ENCODE measurements at regions not wholly inside any gene's neighbourhood (a gene's known extent, or its start where the extent isn't known, plus 50 kb on each side); places are given as distances from the start of the nearest gene placed in this dataset.
"Not testable (repeated sequence)": the region's sequence is repeated elsewhere in the genome, so short reads cannot be mapped to it uniquely, and the experiment has no call there.

DNA sequence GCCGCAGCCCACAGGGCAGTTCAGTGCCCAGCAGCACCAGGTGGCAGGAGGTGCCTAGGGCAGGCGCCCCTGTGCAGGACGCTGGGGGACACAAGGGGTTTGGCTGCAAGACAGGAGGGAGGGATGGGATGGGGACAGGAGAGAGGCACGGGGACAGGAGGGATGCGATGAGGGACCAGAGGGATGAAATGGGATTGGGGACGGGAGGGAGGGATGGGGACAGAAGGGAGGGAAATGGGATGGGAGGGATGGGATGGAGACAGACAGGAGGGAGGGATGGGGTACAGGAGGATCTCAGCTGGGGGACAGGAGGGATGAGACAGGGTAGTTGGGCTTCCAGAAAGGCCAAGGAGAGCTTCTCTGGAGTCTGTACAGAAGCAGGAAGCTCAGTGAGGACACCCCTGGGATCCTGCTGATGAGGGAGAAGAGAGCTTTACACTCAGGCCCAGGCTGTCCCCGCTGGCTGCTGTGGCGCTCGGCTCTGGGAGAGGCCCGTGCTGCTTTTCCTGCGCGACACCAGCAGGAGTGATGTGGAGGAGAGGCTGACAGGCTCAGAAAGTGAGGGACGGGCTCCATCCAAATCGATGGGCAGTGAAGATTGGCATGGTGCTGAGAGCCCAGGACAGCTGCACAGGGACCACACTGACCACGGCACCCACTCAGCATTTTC lies 400.8 kb downstream of the SMOC2 start:
- DNase-seq = no peak

DNA sequence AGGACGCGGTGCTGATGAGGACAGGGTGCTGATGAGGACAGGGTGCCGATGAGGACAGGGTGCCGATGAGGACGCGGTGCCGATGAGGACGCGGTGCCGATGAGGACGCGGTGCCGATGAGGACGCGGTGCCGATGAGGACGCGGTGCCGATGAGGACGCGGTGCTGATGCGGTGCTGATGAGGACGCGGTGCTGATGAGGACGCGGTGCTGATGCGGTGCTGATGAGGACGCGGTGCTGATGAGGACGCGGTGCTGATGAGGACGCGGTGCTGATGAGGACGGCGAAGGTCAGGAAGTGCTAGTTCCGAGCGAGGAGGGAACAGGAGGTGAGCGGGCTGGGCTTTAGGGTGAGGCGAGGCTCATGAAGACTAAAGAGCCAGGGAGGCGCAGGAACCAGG lies 399.9 kb downstream of the SMOC2 start:
- DNase-seq = not testable (repeated sequence)

DNA sequence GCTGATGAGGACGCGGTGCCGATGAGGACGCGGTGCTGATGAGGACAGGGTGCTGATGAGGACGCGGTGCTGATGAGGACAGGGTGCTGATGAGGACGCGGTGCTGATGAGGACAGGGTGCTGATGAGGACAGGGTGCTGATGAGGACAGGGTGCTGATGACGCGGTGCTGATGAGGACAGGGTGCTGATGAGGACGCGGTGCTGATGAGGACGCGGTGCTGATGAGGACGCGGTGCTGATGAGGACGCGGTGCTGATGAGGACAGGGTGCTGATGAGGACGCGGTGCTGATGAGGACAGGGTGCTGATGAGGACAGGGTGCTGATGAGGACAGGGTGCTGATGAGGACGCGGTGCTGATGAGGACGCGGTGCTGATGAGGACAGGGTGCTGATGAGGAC lies 399.3 kb downstream of the SMOC2 start:
- DNase-seq = not testable (repeated sequence)

DNA sequence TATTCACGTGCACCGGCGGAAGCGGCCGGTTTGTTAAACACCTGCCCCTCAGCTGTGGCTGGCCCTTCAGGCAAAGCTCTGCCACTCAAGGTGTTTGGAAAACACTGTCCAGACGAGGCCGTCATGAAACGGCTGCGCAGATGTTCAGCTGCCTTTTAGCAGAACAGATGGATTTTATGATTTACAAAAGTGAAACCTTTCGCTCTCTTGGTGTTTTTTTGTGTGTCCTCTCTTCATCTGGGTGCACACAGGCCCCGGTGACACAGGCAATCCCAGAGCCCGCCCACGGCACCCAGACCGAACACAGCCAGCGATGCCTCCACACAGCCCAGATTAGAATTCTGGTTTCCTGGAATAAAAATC lies 397.0 kb downstream of the SMOC2 start:
- no peak for DNase-seq

DNA sequence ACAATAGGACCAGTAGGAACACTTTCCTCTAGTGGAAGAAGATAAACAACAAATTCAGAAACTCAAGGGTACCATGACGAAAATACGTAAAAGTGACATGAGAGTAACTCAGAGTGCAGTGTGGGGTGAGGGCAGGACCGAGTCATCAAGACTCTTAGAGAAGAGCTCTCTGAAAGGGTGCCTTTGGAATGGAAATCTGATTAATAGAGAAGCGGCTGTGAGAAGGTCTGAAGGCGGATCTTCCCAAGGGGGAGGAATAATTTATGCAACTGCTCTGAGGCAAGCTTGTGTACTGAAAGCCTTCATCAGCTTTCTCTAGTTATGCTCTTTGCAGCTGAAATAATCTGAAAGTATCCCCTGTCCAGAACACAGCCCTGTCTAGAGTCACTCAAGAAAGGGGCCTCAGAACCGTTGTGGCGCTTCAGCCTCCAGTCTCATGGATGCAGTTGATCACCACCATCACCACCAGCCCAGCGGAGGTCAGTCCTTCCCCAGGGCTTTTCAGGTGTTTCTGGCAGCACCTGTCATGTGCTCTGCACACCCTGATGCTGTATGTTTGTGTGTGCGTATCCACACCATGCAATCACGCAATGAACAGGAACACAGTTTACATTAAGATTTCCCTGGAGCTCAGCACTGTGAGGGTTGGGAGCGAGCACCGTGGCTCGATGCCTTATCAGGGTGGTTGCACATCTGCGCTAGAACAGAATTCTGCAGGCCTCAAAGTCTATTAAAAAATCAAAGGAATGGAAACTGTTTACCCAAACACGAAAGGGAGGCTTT lies 396.5 kb downstream of the SMOC2 start:
- no peak for DNase-seq

DNA sequence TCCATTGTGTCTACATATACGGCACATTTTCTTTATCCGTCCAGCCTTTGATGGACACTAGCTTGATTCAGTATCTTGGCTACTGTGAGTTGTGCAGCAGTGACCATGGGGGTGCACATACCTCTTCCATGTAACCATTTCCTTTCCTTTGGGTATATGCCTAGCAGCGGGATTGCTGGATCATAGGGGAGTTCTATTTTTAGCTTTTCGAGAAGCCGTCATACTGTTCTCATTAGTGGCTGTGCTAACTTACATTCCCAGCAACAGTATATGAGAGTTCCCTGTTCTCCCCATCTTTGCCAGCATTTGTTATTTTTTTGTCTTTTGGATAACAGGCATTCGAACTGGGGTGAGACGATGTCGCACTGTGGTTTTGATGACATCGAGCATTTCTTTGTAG lies 395.0 kb downstream of the SMOC2 start:
- DNase-seq = no peak

DNA sequence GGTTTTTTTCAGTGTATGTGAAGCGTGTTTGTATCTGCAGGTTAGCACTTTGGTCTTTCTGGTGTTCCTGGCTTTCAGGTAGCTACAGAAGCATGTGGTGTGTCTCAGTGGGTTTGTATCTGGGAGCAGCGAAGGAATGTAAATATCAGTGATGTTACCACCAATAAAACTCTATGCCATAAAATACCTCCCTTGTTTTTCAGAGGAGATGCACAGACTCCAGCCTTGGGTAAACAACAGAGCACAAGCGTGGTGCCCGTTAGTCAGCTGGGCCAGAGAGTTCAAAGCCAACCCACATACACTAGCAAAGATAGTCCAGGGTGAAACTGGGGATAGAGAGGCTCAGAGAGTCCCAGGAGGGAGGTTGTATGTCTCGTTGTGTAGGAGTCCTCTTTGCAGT lies 393.8 kb downstream of the SMOC2 start:
- no peak for DNase-seq

DNA sequence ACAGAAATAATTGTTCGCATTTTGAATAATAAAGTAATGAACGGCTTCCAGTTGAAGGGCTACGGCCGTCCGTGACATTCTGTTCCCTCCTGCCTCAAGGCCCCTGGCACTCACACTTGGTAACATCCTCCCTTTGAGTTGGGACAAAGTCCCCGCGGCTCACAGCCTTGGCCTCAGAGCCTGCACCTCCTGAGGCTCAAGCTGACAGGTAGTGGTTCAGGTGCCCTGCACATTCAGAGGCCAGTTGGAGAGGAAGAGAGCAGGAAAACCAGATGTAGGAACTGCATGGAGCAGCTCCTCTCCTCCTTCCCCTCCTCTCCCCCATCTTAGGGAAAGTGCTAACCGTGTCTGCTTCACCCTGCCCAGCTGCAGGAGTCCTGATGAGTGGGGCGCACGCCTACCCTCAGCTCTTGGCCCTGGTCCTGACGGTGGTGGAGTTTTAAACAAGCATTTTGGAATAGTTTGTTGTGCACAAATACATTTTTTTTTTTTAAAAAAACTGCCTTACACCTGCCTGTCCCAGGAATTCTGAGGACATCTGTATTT lies 393.1 kb downstream of the SMOC2 start:
- no peak for DNase-seq

DNA sequence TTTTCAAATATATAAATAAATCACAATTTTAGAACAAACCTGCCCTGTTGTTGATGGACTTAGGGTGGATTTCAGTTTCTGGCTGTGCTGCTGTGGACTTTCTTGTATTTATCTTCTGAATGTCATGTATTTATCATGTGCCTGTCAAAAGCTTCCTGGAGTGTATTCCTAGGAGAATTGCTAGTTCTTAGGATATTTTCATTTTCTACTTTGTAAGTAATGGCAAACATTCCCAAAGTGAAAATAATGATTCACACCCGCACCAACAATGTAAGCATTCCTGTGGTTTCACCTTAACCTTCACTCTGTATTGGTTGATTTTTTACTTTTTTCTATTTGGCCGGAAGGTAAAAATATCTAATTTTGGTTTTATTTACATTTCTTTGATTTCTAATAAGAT lies 387.8 kb downstream of the SMOC2 start:
- DNase-seq = no peak

DNA sequence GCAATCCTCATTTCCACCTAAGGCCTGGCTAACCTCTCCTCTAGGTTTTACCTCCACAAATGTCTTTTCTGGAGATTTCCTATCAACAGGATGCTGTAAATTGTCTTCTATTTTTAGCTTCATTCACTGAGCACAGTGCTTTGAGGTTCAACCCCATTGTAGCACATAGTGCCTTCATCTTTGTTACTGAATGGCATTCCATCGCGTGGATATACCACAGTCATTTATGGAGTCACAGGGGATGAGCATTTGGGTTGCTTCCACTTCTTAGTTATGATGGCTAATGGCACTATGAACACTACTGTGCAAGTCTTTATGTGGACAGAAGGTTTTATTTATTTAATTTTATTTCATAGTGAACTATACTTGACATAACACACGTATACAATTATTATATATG lies 387.1 kb downstream of the SMOC2 start:
- no peak for DNase-seq

DNA sequence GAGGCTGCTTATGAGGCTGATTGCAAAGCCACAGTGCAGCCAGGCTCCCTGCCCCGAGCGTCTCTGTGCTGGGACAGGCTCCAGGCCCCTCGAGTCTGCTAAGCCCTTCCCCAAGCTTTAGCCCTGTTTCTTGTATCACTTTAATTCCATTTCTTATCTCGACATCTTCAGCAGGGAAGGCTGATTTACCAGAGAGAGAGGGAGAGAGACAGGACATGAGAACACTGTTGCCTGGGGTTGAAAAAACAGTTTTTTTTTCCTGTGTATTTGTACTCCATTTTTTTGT lies 386.5 kb downstream of the SMOC2 start:
- no peak for DNase-seq

DNA sequence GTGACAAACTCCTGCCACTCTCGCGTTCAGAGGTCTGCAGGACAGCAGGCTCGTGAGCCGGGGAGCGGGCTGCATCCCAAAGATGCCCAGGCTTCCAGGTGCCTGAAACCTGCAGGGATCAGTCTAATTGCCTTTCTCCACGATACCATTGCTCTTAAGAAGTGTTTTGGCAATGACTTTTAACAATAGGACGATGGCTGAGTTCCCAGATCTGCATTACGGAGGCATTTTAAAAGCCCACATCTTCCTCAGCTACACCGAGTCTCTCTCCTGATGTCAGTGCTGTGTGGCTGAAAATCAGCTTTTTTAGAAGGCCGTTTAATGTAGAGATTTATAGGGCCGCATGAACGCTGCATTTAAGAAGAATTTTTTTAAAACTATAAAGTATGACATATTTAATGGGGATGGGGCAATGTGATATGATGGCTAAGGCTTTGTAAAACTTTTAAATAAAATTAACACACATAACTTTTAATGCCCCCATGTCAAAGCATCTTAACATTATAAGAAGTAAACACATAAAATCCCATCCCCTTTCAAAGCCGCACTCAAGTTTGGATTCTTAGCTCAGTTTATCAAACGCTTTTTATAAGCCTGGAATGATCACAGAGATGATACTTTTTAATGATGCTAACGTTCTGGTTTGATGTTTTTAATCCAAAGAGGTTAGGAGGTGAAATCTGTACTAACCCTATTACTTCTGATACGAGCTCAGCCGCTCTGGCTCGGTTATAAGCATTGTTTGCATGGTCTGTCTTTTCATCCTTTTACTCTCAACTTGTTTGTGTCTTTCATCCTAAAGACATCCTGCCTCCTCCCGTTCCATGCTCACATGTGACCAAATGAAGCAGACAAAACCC lies 386.0 kb downstream of the SMOC2 start:
- no peak for DNase-seq

DNA sequence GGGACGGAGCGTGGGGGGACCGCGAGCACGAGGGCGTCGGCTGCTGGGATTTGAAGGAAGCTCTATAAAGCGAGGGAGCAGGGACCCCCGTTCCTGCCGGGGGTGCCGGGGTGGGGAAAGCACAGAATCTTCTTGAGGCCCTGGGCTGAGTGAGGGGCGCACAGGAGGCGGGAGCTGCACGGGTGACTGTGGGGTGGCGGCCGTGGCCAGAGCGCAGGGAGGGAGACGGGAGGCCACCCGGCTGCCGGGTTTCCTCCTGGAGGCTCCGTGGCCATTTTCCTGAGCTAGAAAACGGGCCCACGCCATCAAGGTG lies 385.1 kb downstream of the SMOC2 start:
- no peak for DNase-seq

DNA sequence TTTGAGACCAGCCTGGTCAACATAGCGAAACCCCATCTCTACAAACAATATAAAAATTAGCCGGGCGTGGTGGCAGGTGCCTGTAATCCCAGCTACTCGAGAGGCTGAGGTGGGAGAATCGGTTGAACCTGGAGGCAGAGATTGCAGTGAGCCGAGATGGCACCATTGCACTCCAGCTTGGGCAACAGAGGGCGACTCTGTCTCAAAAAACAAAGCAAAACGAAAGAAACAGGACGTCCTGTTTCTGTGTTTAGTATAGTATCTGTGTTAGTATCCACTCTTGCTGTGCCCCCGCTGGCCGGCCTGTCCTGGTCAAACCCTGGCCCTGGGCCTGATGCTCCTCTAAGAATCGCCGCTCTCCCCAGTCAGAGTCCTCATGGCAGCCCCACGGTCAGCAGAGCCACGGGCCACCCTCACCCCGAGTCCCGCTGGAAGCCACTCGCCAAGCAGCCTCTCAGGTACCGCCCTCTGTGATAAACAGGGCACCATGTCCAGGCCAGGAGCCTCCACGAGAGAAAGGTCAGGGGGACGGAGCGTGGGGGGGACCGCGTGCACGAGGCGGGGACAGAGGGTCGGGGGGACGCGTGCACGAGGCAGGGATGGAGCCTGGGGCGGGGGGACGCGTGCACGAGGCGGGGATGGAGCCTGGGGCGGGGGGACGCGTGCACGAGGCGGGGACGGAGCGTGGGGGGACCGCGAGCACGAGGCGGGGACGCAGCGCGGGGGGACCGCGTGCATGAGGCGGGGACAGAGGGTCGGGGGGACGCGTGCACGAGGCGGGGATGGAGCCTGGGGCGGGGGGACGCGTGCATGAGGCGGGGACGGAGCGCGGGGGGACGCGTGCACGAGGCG lies 384.5 kb downstream of the SMOC2 start:
- DNase-seq = no peak

DNA sequence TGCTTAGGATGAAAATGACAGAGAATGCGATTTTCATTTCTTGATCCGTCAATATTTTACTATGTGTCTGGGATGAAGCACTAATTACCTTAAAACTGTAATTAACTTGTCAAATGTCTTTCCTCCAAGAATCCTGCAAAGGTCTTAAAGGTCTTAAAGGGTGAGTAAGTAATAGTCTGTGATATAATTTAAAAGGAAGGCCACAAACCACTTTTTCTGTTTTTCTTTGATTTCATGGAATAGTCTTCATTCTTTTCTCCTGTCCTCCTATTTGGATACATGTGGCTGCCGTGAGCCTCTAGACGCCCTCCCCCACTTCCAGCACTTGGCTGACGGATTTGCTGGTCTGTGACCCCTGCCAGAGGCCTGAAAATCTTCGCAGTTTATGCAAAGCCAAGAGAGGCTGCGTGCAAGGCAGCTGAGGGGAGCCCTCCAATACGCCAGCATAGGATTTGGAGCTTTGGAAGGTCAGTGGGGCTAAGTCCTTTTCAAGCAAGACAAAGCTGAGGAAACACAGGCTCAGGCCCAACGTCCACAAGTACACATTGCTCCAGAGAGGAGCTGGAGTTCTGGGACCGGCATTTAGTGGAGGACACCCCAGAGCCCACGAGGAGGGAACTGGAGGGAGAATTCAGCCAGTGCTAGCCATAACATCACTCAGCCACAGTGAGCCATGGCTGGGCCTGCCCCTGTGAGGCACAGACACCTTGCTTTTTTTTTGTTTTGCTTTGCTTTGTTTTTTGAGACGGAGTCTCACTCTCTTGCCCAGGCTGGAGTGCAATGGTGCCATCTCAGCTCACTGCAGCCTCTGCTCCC lies 382.6 kb downstream of the SMOC2 start:
- DNase-seq = no peak

DNA sequence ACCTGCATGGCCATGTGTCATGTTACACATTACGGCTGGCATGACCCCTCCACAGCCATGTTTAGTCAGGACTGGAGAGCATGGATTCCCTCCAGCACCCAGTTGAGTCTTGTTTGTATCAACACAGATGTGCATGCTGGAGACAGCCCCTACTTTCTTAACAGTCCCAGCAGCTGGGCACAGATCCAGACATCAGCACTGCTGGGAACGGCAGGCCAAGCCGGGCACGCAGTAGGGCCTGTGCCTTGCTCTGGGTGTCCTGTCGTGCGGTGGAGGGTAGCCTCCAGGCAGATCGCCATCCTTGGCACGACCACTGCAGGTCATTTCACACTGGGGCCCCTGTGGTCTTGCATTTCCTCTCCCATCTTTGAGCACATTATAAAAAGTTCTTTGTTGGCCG lies 381.4 kb downstream of the SMOC2 start:
- DNase-seq = no peak

DNA sequence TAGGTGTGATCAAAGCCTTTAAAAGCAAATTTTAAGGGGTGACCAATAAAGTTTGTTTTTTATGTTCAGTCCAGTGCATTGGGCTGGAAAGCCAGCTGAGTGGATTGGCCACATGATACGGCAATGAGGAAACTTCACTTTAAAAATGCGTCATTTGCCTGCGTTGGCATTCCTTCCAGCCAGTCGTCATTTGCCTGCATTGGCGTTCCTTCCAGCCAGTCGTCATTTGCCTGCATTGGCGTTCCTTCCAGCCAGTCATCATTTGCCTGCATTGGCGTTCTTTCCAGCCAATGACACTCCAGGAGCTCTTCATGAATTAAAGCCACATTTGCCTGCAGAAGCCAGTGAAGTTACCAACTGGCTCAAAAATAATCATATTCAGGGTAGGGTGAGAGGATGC lies 378.6 kb downstream of the SMOC2 start:
- no peak for DNase-seq

DNA sequence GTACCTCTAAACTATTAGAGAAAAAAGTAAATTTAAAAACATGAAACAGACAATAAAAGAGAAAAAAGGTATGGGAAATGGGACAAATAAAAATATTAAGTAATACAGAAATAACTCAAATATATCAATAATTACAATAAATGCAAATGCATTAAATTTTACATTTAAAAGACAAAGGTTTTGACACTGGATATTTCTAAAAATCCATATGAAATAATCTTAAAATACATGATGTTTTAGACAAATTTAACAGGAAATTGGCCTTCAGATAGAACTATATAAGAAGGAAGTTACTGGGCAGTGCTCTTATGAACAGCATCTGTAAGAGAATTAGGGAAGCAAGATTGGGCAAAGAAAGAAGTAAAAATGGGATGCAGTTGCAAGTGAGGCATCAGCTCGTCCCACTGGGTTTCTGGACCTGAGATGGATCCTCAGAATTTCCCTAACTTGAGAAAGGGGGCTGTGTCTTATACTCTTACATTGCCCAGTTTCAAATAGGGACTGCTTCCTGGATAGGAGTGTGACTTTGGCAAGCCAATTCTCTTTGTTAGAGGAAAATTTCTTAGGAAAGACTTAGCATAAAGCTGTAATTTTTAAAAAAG lies 376.7 kb downstream of the SMOC2 start:
- no peak for DNase-seq

DNA sequence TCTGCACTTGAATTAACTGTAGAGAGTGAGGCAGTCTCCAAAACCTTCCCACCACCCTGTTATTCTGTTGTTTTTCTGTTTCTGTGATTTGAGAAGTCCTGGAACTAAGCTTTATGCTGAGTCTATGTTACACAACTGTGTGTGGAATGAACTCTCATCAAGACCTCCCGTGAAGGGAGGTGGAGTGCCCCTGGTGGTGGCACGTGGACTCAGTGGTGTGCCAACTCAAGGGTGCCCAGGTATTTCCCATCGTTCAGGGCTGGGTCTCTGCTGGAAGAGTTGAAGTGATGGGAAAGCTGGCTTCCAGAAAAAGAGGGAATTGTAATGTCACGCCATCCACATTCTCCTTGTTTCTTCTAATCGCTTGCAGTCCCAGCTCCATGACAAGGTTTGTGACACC lies 374.2 kb downstream of the SMOC2 start:
- no peak for DNase-seq

DNA sequence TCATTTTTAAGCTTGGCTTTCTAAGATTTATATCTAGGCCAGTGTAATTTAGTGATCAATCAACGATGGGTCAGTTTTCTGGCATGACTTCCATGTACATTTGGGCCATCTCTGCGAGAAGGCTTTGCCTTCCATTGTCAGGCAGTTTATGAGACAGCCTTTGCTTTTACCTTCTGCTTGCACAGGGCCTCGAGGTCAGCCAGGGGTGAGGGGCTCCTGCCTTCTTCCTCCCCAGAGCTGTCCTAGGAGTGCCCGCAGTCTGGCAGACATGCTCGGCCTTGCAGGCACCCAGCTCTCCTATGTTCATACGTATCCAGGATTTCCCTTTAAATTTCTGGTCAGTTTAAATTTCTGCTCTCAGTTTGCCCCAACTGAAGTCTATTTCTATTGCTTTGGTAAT lies 367.2 kb downstream of the SMOC2 start:
- no peak for DNase-seq

DNA sequence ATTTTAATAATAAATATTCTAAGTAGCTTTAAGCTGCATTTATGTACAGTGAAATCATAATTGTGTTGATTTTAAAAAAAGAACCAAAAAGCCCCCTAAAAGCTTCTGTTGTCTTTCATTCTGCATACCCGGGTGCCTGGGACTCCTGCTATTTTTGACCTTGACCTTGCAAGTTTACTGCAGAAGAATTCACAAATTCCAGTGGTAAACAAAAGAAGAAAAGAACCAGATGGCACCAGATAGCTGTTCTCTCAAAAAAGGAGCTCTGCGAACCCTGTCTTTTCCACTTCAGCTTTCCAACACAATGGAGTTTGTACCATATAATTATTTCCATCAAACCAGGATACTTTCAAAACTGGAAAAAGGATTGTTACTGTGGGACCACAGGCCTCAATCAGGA lies 363.3 kb downstream of the SMOC2 start:
- DNase-seq = no peak

DNA sequence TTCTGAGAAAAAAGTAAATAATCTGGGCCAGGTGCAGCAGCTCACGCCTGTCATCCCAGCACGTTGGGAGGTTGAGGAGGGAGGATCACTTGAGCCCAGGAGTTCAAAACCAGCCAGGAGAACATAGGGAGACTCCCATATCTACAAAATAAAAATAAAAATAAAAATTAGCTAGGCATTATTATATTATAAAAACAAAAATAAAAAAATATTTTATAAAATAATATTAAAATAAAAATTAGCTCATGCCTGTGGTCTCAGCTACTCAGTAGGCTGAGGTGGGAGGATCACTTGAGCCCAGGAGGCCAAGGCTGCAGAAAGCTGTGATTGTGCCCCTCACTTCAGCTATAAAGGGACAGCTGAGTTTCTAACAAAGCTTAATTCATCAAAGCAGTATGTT lies 362.9 kb downstream of the SMOC2 start:
- no peak for DNase-seq
